Activated CD4-positive, alpha-beta T cell treated with anti-CD3 and anti-CD28 coated beads, Interleukin-10, Interleukin-2, amounts not matched to agents 100 ng/mL and 50 ng/mL, durations not matched to agents 16 hours and 8 hours (primary cell): ENCODE measurements at regions not wholly inside any gene's neighbourhood (a gene's known extent, or its start where the extent isn't known, plus 50 kb on each side); places are given as distances from the start of the nearest gene placed in this dataset.
"Not testable (repeated sequence)": the region's sequence is repeated elsewhere in the genome, so short reads cannot be mapped to it uniquely, and the experiment has no call there.

Experiments used
- DNase-seq: peaks from one replicate; pipeline ENCODE4 v3.0.0-alpha.2; 2020

DNA sequence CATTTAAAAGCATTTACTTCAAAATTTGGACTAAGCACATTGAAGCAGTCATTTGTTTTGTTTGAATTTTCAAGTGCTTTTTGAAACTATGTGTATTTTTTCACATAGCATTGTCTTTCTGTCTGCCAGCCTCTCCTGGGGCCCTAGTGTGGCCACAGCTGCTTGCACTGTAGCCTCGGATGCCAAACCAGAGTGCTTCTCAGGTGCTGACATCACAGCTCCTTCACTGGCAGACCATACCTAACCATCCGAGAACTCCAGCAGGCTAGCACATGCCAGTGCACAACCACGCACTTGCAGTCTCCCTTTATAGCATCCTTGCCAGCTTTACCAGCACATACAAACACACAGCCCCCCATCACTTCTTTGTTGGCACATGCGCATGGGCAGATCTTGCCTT, 1019.7 kb downstream of the STPG2 start:
- no peak for DNase-seq

DNA sequence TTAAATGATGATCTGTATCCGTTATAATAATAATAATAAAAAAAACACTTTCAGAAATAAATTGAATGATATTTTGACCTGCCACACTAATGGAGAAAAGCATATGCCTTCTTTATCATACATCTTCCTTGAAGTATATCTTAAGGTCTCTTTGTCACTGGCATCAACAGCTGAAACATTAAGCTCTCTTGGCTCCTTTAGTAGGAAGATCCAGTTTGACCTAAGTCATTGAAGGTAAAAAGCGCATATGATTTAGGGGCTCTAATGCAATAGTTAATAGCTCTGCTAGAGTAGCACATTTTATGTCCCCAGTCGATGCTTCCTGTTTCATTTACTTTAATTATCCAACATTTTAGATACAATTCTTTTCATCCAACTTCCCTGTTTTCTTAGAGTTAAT, 1010.8 kb downstream of the STPG2 start:
- no peak for DNase-seq

DNA sequence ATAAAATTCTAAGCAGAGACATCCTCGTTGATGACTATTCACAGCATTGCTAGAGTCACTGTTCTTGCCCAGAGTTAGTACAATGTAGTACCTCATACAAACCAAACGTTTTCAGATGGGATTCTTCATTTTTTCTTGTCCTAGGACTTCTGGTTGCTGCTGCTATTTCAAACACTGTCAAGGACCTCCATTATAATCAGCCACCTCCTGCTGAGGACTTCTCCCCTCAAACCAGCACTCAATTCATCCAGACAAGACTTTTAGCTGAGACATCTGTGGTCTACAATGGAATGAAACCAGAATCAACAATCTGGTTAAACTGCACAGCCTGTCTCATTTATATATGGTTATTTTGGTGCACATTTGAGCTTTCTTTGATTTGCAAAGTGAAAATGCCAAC, 1008.8 kb downstream of the STPG2 start:
- no peak for DNase-seq

DNA sequence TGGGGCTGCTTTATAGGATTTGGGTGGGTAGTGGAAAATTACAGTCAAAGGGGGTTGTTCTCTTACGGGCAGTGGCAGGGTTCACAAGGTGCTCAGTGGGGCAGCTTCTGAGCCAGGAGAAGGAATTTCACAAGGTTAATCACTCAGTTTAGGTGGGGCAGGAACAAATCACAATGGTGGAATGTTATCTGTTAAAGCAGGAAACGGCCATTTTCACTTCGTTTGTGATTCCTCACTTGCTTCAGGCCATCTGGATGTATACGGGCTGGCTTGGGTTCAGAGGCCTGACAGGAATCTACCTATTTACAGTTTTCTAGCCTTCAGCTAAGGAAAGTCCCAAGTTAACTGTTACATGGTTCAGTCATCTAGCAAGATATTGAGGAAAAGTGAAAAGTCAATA, 1003.5 kb downstream of the STPG2 start:
- DNase-seq = no peak

DNA sequence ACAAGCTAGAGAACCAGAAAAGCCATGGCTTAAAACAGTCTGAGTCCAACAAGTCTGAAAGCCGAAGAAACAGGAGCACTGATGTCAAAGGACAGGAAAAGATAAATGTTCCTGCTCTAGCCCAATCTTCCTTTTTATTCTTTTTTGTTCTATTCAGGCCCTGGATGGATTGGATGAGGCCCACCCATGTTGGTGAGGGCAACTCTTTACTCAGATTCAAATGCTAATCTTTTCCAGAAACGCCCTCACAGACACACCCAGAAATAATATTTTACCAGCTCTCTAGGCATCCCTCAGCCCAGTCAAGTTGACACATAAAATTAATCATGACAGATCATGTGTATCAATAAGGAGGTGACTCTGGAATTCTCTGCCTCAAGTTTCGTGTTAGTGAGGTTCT, 1002.7 kb downstream of the STPG2 start:
- DNase-seq = no peak

DNA sequence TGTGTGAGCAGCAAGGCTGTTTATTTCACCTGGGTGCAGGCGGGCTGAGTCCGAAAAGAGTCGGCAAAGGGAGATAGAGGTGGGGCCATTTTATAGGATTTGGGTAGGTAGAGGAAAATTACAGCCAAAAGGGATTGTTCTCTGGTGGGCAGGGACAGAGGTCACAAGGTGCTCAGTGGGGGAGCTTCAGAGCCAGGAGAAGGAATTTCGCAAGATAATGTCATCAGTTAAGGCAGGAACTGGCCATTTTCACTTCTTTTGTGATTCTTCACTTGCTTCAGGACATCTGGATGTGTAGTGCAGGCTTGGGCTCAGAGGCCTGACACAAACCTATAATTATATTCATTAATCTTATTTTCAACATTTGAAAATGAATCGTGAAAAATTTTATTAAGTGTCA, 1001.9 kb downstream of the STPG2 start:
- not testable (repeated sequence) for DNase-seq

DNA sequence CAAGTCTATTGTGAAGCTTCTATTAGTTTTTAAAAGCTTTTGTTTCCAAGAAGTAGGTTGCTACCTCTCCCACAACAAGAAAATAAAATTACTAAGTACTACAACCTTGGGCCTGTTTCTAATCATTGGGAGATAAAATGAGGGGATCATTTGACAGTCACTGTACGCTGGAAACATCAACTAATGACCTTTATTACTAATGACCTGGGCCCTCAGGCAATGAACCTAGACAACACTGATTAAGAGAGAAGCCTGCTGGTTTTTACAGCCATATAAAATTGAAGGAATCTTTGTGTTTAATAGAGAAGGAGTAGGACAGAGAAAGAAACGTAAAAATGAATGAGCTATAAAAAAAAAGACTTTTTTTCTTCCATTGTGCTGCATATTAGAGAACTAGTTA, 1000.9 kb downstream of the STPG2 start:
- no peak for DNase-seq

DNA sequence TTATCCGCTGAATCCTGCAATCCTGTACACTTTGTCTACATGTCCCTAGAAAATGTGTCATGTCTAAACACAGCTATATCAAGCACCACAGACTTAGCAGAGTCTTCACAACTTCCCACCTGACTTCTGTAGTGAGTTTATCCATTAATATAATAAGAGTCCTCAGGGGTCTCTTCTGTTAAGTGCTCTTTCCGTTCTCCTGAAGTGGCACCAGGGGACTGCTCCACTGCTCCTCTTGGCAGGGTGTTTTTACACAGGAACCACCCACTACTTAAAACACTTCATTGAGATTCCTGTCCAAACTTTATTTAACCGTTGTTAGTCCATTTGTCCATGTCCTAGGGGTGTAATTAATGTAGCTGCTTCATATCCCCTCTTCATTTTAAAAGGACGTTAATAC, 1000.4 kb downstream of the STPG2 start:
- DNase-seq = no peak

DNA sequence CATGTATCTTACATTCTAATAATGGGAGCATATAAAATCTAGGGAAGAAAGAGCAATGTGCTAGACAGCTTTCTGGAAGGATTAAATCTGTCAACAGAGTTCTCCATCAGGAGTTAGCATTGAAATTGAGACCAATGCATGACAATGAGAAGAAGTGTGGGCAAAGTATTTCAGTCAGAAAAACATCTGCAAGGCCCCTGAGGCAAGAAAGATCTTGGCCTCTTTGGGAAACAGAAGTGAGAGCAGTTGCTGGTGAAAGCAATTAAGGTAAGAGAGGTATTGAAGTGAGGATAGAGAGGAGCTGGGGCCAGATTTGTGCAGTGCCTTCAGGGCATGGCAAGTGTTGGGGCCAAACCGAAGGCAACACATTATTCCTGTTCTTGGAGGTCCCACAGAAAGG, 999.1 kb downstream of the STPG2 start:
- DNase-seq = no peak

DNA sequence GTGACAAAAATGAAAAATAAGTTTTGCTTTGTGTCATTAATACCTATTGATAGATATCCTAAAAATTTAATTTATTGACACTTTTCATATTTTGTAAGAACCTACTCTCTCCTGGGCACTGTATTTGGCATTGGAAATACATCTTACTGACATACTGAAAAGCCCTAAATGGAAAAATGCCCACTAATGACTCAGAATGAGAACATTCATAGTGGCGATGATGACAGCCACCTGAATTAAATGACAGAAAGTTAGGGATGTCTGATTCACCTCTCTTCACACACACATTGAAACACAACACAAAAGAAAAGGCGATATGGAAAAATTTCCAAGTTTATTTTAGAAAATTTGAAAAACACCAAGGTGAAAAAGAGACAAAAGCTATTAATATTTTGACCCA, 992.3 kb downstream of the STPG2 start:
- no peak for DNase-seq

DNA sequence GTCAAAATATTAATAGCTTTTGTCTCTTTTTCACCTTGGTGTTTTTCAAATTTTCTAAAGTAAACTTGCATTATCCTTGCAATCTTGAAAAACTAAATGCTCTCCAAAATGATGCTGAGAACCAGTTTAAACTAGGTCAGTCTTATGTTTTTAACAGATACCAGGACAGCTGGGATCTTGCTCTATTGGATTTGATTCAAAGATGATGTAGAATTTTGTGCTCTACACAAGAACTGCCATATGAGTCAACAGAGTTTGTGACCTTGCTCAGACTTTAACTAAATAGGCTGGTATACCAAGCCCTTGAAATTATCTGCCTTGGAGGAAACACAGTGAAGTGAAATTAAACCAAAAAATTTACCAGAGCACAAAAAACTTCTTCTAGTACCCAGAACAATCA, 991.1 kb downstream of the STPG2 start:
- DNase-seq = no peak

DNA sequence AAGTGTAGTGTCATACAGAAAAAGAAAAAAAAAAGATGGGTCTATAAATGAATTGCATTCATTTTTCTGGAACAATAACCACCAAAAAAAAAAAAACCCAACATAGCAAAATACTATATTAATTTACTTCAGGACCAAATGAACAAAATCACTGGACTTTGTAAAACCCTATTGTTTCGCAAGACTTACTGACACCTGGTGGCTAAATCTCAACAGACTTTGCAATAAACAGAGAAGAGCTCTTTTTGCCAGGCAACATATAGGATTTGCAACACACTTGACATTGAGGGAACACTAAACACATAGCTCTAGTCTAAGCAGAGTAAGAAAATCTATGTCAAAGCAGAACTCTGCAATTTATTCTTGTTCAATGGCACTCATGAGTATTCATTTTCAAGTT, 990.2 kb downstream of the STPG2 start:
- DNase-seq = no peak

DNA sequence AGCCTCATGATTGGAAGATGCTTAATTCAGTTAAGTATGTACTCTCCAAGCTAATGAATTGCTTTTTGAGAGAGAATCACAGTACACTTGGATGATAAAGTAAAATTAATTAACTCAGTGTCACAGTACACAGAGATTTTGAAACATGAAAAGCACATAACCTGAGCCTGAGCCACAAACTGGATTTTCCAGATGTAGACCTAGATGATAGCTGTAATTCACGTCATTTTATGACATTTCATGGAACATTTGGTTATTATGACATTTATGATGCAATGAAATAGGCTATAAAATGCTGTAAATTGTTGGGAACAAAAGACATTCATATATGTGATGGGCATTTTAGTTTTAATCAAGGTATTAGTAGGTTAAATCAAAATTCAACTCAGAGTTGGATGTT, 983.7 kb downstream of the STPG2 start:
- DNase-seq = no peak

DNA sequence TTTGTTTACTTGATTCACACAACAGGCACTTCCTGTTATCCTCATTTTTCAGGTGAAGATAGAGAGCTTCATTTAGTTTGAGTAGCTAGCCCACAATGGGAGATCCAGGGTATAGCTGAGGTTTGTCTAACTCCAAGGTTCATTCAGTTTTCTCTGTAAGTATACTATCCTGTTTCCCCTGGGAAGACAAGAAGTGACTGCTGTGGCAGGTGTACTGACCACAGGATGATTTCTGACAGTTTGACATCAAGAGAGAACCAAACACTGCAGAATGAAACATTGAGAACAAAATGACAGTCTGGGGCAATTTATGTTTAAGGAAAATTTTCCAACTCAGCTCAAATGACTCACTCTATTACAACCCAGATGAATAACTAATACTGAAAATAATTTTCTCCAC, 958.0 kb downstream of the STPG2 start:
- no peak for DNase-seq

DNA sequence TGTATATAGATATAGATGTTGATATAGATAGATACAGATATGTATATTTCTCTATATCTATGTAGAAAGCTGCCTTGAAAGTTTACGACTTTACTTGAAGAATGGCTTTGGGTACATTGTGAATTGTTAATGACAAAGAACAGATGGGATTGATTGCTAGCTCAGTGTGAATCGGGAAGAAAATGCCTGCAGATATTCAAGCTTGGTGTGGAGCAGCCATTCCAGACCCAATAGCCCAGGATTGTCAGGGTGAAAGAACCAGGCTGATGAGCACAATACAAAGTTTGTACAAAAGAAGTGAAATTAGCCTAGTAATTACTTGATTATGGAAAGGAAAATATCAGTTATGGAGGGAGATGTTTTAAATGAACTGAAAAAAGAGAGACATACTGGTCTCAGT, 946.2 kb downstream of the STPG2 start:
- no peak for DNase-seq

DNA sequence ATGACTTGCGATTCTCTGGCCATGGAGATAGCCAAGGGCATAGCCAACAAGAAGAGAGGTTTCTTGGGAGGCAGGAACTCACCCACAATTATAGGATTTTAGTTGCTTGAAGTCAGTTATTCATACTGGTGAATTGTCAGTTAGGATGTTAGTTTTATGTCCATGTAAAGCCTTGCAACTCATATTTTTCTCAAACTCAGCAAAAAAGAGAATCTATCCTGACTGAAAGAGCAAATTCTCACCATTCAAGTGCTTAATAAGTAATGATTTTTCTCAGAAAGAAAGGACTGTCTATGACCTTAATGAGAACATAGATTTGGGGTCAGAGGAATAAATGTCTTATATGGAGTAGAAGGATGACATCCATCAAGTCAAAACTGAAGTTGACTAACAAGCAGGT, 934.5 kb downstream of the STPG2 start:
- DNase-seq = no peak

DNA sequence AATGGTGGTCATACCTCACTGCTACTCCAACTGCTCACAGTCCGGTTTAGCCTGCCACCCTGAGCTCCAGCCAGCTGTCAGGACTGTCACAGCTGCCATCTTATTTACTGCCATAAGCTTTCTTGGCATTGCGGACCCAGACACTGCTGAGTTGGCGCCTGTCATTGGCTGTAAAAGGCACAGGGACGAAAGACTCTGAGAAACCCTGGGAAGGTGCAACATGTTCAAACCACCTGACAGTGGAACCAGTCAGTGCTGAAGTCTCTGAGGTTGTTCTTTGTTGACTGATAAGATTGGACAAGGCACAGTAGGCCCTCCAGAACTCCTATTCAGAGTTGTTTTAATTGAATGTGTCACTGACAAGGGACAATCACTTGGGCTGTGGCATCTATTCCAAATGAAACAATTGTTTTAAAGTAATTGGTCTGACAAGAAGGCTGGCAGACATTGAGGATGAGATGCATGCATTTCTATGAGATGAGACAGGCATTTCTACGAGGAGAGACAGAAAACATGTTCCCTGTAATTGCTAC, 927.8 kb downstream of the STPG2 start:
- DNase-seq = no peak

DNA sequence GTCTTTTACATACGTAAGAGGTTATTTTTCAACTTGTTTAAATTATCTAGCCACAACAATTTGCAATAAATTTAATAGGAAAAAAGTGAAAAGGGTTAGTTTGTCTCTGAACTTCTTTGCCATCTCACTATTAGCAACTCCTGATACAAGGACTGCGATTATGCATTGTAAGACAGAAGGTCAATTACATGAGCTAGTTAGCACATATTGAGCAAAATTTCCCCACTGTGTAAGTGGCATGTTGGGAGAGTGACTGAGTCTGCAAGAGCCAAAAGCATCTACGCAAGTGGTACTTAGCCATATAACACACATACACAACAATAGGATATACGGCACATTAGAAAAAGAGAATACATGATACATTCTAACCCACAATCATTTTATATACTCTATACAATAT, 927.2 kb downstream of the STPG2 start:
- DNase-seq = no peak

DNA sequence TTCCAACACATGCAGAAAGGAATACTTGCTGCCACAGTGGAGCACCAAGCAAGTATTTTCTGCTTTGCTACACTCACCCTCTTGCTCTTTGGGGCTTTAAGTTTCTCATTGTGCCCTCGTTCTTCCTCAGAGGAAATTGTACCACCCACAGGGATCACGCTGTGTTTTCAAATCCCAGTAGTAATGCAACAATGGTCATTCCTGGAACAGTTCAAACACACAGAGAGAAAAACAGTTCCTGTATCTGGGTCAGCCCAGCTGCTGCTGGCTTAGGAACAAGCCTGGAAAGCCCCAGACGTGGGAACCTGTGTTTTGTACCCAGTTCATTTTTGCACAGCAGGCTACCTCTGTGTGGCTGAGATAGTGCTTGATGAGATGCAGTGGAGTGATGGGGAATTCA, 907.8 kb downstream of the STPG2 start:
- no peak for DNase-seq

DNA sequence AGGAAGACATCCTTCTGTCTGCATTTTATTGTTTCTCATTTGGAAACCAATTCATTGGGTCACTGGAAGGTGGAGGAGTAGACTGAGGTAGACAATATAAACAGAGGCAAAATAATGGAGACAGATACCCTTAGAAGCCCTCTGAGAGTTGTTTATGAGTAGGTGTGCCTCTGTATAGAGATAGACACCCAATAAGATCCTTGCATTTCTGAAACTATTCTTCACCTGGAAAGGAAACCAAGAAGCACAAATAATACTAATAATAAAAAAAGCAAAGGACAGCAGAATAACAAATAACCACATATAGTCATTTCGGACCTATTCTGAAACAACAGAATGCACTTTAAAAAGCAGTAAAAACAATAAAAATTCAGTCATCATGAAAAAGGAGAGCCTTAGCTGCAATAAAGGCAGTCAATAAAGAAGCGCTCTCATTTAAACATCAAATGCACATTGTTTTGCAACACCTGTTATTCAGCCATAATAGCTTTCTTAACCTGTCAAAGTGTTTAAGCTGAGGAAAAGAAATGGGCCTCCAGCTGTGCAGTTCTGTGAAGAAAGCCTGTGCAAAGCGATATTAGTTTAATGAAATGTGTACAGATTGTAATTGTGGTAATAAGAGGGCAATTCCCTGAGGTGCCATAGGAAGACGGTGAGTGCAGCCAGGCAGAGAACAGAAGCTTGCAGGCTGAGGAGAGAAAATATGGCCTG, 904.2 kb downstream of the STPG2 start:
- no peak for DNase-seq

DNA sequence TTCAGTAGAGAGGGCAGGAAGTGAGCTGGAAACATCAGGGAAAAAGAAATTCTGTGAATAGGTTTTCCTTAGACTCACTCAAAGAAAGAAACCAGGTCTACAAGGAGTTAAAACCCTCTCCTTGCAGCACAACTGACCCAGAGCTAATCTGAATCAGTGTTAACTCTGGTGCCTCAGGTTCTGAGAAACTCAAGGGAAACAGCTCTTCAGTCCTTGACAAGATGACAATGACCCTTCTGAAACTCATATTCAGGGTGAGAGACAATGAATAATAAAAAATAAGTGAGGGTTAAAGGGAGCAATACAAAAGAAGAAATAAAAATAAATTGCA, 903.6 kb downstream of the STPG2 start:
- no peak for DNase-seq

DNA sequence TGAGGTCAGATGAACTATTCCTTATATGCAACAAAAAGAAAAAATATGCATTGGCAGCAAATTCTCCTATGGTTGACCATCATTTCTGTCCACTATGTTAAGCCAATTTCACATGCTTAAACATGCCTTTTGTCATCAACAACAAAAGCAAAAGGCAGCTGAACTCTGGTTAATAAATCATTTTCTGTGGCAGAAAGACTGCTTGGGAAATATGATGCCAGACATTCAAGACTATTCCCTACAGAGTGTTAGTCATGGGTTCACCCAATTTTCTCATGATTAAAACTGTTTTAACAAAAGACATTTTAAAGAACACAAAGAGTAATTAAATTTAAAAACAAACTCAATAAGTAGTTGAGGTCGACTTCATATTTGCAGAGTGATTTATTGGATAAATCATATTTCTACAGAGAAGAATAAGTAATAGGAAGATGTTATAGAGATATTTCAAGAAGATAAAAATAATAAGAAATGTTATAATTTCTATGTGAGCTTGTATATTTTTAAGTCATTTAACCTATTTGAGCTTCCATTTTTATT, 890.6 kb downstream of the STPG2 start:
- DNase-seq = no peak

DNA sequence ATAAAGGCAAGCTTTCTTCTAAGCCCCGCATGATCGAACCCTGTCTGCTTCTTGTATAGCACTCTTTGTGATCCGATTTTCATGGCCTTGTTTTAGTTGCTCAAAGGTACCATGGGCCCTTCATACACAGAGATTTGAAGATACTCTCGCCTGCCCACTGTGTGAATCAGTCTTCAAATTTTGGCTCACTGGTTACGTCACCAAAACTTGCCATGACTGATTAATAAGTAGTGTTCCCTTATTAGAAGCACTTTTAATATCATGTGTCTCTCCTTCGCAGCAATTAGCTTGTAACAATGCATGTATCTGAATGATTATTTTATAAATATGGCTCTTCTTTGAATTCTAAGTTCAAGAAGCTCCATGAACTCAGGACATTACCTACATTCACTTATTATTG, 880.5 kb downstream of the STPG2 start:
- DNase-seq = no peak

DNA sequence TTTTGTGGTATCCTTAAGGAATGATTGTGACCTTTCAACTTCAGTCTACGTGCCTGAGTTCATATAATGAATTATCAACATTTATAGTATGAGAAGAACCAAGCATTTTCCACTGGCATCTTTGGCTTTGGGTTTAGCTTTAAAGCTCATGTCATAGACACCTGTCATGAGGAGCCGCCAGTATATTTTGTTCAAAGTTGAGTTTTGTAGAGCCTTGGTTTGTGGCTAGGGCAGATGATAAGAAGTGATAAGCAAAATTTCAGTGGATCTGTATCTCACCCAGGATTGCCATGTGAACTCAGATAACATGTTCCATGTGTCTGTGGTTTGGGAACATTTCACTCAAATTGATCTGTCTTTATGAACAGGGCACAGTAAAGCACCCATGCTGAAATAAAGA, 873.2 kb downstream of the STPG2 start:
- DNase-seq = no peak

DNA sequence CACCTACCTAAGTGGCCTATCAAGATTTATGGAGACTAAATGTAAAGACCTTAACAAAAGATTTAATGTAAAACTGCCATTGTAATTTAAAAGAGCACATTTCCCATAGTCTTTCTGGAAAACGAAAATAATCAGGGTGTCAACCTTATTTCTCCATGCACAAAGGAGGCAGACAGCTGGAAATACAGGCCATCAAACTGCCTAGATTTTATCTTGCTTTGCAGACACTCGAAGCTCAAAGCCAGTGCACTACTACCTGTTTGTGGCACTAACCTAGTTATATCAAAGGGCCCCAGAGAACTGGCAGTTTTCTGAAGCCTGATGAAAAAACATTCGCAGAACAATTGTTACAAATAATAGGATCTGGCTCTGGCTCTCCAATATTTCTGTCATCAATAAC, 863.9 kb downstream of the STPG2 start:
- no peak for DNase-seq
